Middle frontal gyrus (tissue), 1 donor: ENCODE measurements at regions not wholly inside any gene's neighbourhood (a gene's known extent, or its start where the extent isn't known, plus 50 kb on each side); places are given as distances from the start of the nearest gene placed in this dataset.

Source experiments
- DNase-seq: peaks from one replicate; pipeline ENCODE4 v3.0.0-alpha.2; 2015; ENCODE audit warnings: low spot score; ENCODE audit errors: extremely low spot score

DNA sequence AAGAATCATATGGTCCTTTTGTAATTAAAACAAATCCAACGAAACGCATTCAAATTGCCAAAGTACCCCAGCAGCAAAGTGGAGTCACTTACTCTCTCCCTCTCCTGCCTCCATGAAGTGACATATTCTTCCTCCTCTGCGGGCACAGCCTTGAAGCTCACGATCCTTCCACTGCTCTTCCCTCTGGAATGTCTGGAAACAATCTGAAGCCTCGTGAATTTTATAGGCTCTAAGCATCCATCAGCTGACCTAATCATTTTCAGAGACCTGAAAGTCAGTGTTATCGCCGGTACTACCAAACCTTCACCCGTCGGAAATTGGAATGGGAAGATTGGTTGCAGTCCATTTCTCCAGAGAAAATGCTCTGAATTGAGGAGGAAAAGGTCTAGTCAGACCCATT lies 134.5 kb upstream of the FOXF1 start:
- no peak for DNase-seq

DNA sequence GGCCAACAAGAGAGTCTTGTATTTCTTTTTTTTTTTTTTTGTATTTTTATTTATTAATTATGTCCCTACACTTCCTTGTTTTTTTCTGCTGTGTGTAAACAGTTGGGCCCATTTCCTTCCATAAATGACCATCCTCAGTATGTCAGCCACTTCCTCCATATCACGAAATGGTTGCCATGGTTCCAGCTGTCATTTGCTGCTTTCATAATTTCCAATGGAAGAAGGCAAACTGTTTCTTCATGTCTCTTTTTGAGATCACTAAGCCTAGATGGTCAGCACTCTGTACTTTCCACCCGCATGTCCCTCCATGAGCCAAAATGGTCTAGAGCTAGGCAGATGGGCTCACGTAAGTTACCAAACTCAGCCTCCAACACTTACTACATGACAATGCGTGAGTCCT lies 133.5 kb upstream of the FOXF1 start:
- no peak for DNase-seq

GRCh38 chr16:86377251-86378022 lies 132.9 kb upstream of the FOXF1 start:
- no peak for DNase-seq

GRCh38 chr16:86378128-86378527 lies 132.2 kb upstream of the FOXF1 start:
- no peak for DNase-seq

DNA sequence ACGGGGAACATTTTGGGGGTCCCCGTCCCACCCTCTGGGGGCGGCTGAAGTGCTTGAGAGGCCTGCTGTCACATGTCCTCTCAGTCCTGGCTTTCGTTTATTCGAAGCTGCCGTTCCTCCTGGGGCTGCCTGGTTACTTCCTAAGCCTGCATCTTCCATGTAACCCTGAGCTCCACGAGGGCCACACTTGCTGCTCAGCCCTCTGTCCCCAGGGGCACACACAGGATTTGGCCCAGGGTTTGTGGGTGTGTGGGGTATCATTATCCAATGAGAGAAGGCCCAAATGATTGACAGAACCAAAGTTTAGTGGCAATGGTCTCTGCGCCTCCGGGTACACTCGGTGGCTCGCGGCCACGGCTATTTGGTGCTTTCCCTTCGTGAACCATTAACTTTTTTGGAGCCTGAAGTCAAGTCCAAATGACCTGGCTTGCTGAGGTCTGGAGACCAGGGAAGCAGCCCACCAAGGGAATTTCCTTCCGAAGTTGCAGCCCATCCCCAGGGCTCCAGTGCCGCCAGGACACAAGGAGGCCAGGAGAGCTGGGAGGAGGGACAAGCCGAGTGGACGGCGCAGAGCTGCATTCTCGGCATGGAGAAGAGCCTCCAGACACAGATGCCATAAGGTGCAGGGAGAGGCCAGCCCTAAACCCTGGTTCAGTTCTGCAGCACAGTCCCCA lies 131.4 kb upstream of the FOXF1 start:
- no peak for DNase-seq

- no peak for DNase-seq
These were observed 130.9 kb upstream of the FOXF1 start for GRCh38 chr16:86379505-86379846.

- no peak for DNase-seq
These were observed 130.3 kb upstream of the FOXF1 start for GRCh38 chr16:86380030-86380429.

GRCh38 chr16:86381491-86381890 lies 128.8 kb upstream of the FOXF1 start:
- DNase-seq, result no peak

GRCh38 chr16:86382067-86382773 lies 128.1 kb upstream of the FOXF1 start:
- no peak for DNase-seq

GRCh38 chr16:86382774-86383407 lies 127.4 kb upstream of the FOXF1 start:
- DNase-seq, result no peak

GRCh38 chr16:86383488-86384262 lies 126.7 kb upstream of the FOXF1 start:
- no peak for DNase-seq

DNA sequence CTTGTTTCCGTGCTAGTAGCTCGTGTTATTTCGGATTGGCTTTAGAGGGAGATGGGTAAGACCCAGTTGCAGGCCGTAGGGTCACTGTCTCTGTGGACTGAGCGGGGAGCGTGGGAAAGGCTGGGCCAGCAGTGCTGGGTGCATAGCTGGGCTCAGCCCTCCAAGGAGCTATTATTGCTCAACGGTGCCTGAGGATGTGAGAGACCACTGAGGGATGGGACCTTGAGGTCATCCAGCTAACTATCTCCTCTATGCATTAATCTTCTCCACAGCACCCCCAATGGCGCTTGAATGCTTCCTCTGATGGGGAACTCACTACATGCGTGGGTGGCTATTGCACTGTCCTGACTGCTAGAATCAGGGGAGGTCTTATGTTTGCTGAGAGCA lies 126.1 kb upstream of the FOXF1 start:
- no peak for DNase-seq

DNA sequence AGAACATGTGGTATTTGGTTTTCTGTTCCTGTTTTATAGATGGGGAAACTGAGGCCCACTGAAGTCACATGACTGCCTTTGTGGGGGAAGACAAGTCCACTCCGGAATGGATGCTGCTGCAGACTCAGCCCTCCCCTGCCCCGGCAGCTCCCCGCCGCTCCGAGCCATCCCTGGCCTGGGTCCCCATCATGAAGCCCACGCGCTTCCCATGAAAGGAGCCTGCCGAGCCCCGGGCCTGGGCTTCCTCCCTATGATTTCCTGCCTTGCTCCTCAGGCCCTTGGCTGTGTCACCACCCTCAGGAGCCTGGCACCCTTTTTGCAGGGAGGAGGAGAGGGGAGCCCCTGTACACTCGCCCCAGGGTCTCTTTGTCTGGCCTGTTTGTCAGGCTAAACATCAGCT lies 125.3 kb upstream of the FOXF1 start:
- DNase-seq, result no peak

DNA sequence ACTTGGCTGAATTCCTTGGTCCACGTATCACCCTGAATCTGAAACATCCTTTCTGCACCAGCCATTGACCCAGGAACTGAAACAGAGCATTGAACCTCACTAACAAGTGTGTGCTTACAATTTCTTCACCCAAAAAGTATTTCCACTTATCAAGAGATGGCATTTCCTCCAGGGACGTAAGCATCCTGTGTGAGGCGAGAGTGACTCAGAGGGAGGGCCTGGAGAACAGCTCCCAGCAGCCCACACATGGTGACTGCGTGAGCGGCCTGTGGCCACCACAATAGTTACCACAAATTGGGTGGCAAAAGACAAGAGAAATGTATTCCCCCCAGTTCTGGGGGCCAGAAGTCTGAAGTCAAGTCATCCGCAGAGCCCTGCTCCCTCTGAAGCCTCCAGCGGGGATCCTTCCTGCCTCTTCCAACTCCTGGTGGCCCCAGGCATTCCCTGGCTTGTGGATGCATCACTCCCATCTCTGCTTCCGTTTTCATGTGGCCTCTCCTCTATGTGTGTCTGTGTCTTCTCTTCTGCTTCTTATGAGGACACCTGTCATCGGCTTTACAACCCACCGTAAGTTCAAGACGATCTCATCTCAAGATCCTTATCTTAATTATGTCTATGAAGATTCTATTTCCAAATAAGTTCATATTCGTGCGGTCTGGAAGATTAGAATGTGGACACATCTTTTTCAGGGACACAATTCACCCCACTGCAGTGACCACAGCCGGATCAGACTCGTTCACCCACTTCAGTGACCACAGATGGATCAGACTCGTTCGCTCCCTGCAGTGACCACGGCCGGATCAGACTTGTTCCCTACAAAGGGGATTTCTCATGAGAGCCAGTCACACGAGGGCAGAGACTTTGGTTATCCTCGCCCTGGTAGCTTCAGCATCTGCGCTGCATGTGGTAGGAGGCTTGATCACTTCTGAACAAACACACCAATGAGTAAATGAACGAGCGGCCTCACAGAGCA lies 122.6 kb upstream of the FOXF1 start:
- no peak for DNase-seq

- no peak for DNase-seq
These were observed 121.4 kb upstream of the FOXF1 start for GRCh38 chr16:86388976-86389375.

GRCh38 chr16:86389566-86390328 lies 120.6 kb upstream of the FOXF1 start:
- DNase-seq, result no peak

- no peak for DNase-seq
These were observed 120.0 kb upstream of the FOXF1 start for GRCh38 chr16:86390335-86390734.

DNA sequence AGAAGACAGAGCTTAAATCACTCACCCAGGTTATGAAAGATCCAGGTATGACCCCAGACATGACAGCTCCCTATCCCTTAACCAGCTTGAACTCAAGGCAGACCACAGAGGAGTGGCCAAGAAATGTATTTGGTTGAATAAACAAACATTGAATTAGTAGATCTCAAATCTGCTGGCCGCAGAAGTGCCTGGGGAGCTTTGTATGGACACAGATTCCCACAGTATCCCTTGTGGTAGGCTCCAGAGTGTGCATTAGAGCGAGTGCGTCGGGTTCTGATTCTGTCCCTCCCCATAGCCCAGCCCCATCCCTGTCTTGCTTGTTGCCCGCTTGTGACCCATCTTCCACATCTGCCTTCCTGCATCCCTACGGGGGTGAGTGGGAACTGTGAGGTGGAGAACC lies 118.8 kb upstream of the FOXF1 start:
- no peak for DNase-seq

GRCh38 chr16:86391984-86392383 lies 118.3 kb upstream of the FOXF1 start:
- DNase-seq, result no peak
